Loucy (cell line): ENCODE measurements at regions not wholly inside any gene's neighbourhood (a gene's known extent, or its start where the extent isn't known, plus 50 kb on each side); places are given as distances from the start of the nearest gene placed in this dataset.

ENCODE experiments used
- H2AFZ ChIP-seq: fragments of 200-600 bp; sonication (generic); 2 replicates; pipeline ENCODE4 v1.6.0; 2016; ENCODE audit warnings: antibody characterized with exemption, mild to moderate bottlenecking, low read length, moderate library complexity
- H3F3A ChIP-seq: fragments of 200-600 bp; 2 replicates; pipeline ENCODE4 v1.6.0; 2016; ENCODE audit warnings: antibody characterized with exemption, low read depth, mild to moderate bottlenecking
- H3K27me3 ChIP-seq: fragments of 200-600 bp; sonication (generic); 2 replicates; pipeline ENCODE4 v1.6.1; 2014; ENCODE audit warnings: low read length, mild to moderate bottlenecking; ENCODE audit not compliant: insufficient read depth, poor library complexity, severe bottlenecking
- H3K36me3 ChIP-seq: fragments of 200-600 bp; sonication (generic); 2 replicates; pipeline ENCODE4 v1.6.1; 2016; ENCODE audit warnings: low read length; ENCODE audit not compliant: insufficient read depth
- H3K4me1 ChIP-seq: fragments of 200-600 bp; sonication (generic); 2 replicates; pipeline ENCODE4 v1.5.1; 2014; ENCODE audit warnings: low read length, mild to moderate bottlenecking; ENCODE audit not compliant: insufficient read depth, poor library complexity, severe bottlenecking
- H3K4me2 ChIP-seq: fragments of 200-600 bp; sonication (generic); 2 replicates; pipeline ENCODE4 v1.6.0; 2014; ENCODE audit warnings: antibody characterized with exemption, low read length, low read depth, mild to moderate bottlenecking; ENCODE audit not compliant: poor library complexity, severe bottlenecking
- H3K4me3 ChIP-seq: fragments of 200-600 bp; sonication (generic); 2 replicates; pipeline ENCODE4 v1.5.1; 2014; ENCODE audit warnings: low read length, mild to moderate bottlenecking, mixed read lengths; ENCODE audit not compliant: poor library complexity, severe bottlenecking
- H3K79me2 ChIP-seq: fragments of 200-600 bp; sonication (generic); 2 replicates; pipeline ENCODE4 v1.6.1; 2014; ENCODE audit warnings: low read length; ENCODE audit not compliant: insufficient read depth
- H3K9ac ChIP-seq: fragments of 200-600 bp; sonication (generic); 2 replicates; pipeline ENCODE4 v1.6.0; 2014; ENCODE audit warnings: mild to moderate bottlenecking, low read depth, low read length, moderate library complexity; ENCODE audit not compliant: poor library complexity, severe bottlenecking
- H3K9me2 ChIP-seq: fragments of 200-600 bp; sonication (generic); replicated peaks from 2 replicates; pipeline ENCODE4 v1.6.1; 2016; ENCODE audit warnings: low read depth, low read length, mixed read lengths
- H3K9me3 ChIP-seq: fragments of 200-600 bp; sonication (generic); 2 replicates; pipeline ENCODE4 v1.6.1; 2014; ENCODE audit warnings: mild to moderate bottlenecking, antibody characterized with exemption, low read length, low read depth; ENCODE audit not compliant: insufficient read depth
- H4K20me1 ChIP-seq: fragments of 200-600 bp; sonication (generic); 2 replicates; pipeline ENCODE4 v1.6.0; 2014; ENCODE audit warnings: antibody characterized with exemption, low read length, mild to moderate bottlenecking; ENCODE audit not compliant: insufficient read depth, poor library complexity, severe bottlenecking
- CTCF ChIP-seq: fragments of 200-600 bp; sonication (generic); conservative IDR thresholded peaks from 2 replicates; pipeline ENCODE4 v1.5.1; 2014; ENCODE audit warnings: mild to moderate bottlenecking, antibody characterized with exemption, low read length
- EZH2phosphoT487 ChIP-seq: fragments of 200-600 bp; IDR thresholded peaks from 2 replicates; pipeline ENCODE4 v1.6.1; 2018; ENCODE audit warnings: antibody characterized with exemption, mild to moderate bottlenecking, moderate library complexity, borderline replicate concordance

- Histone ChIP-seq H3K4me3 (no peak overlapping the region), H3K9me3 (peaks cover 8% of the 10 kb centered on the region; the same call in 1 of the 2 replicates)
Measured at GRCh38 chr10:6364893-6365292, 162.2 kb downstream of the PFKFB3 start.

GRCh38 chr10:6365384-6365783 is 162.7 kb downstream of the PFKFB3 start:
- Histone ChIP-seq H3K27me3 (peaks cover 1% of the 10 kb centered on the region), H3K9me3 (peaks cover 5% of the 10 kb centered on the region; the same call in 1 of the 2 replicates), H2AFZ (no peak overlapping the region), H3K9me2 (no peaks in the 10 kb centered on the region), H4K20me1 (no peaks in the 10 kb centered on the region), H3K36me3 (no peaks in the 10 kb centered on the region), H3K4me3 (no peak overlapping the region), H3K79me2 (no peaks in the 10 kb centered on the region), H3K9ac (no peak overlapping the region), H3K4me2 (no peak overlapping the region), H3F3A (no peaks in the 10 kb centered on the region), H3K4me1 (no peaks in the 10 kb centered on the region)
- TF ChIP-seq EZH2phosphoT487 (no peak), CTCF (no peak)

More at GRCh38 chr10:6364893-6365292, 162.2 kb downstream of the PFKFB3 start:
- Histone ChIP-seq H3K36me3 (no peaks in the 10 kb centered on the region), H3K79me2 (no peaks in the 10 kb centered on the region), H3K4me2 (no peak overlapping the region), H4K20me1 (no peaks in the 10 kb centered on the region), H3K4me1 (no peaks in the 10 kb centered on the region), H2AFZ (no peak overlapping the region), H3K9ac (no peak overlapping the region), H3K9me2 (no peaks in the 10 kb centered on the region), H3K27me3 (peaks cover 5% of the 10 kb centered on the region), H3F3A (no peaks in the 10 kb centered on the region)
- TF ChIP-seq EZH2phosphoT487, result no peak
- no peak for TF ChIP-seq CTCF
